ENCODE measurements at regions not wholly inside any gene's neighbourhood (a gene's known extent, or its start where the extent isn't known, plus 50 kb on each side); places are given as distances from the start of the nearest gene placed in this dataset.

DNA sequence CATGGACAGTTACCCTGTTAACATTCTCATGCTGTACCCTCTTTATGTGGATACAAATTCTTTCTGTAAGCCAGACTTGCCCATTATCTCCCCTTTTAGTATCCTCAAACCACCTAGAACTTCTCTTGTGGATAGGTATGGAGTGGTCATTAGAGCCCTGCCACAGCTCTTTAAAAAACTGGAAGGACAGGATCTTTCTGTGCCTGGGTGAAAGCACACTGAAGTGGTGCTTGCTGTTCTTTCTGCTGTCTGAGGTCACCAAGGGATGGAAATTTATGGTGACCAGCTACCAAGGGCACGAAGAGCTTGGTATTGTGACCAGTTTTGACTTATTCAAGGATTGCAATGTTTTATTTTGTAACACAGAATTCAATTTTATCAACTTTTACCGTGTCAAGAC, 344.2 kb downstream of the CBLL2 start:
- Histone ChIP-seq H3K27me3 (replicated peaks; ENCODE audit: control insufficient read depth, insufficient read depth, low read length) (no peaks in the 10 kb centered on the region), H3K4me1 (no peaks in the 10 kb centered on the region), H3K36me3 (ENCODE audit: control insufficient read depth, insufficient read depth, low read length) (no peaks in the 10 kb centered on the region), H3K9me3 (no peaks in the 10 kb centered on the region), H3K4me3 (ENCODE audit: low read depth, low read length) (no peak overlapping the region)
- no peak overlapping the region for H3K27ac Mint-ChIP-seq (ENCODE audit: unreplicated experiment)
- POLR2A ChIA-PET: no interaction called here
- no peak for DNase-seq
- CTCF ChIA-PET: no interaction called here
- no TSS peak for BruUV-seq (replicated peaks)
- intact Hi-C loops (cut with micrococcal nuclease; ENCODE audit: unreplicated experiment): no loop called here
- H3K9me3 Mint-ChIP-seq (ENCODE audit: unreplicated experiment): no peaks in the 10 kb centered on the region
- no peaks in the 10 kb centered on the region for H3K36me3 Mint-ChIP-seq (ENCODE audit: insufficient read depth, unreplicated experiment)
- TF ChIP-seq, protein P1, sequence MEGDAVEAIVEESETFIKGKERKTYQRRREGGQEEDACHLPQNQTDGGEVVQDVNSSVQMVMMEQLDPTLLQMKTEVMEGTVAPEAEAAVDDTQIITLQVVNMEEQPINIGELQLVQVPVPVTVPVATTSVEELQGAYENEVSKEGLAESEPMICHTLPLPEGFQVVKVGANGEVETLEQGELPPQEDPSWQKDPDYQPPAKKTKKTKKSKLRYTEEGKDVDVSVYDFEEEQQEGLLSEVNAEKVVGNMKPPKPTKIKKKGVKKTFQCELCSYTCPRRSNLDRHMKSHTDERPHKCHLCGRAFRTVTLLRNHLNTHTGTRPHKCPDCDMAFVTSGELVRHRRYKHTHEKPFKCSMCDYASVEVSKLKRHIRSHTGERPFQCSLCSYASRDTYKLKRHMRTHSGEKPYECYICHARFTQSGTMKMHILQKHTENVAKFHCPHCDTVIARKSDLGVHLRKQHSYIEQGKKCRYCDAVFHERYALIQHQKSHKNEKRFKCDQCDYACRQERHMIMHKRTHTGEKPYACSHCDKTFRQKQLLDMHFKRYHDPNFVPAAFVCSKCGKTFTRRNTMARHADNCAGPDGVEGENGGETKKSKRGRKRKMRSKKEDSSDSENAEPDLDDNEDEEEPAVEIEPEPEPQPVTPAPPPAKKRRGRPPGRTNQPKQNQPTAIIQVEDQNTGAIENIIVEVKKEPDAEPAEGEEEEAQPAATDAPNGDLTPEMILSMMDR (IDR thresholded peaks at IDR 0.05; ENCODE audit: insufficient read depth in 1 of 2, low read depth in 1 of 2, low read length in 1 of 2, severe bottlenecking in 1 of 2, unreplicated experiment in 1 of 2): no peak
- H3K27me3 Mint-ChIP-seq (ENCODE audit: insufficient read depth, unreplicated experiment): peaks cover 4% of the 10 kb centered on the region
- no peak overlapping the region for H3K4me3 Mint-ChIP-seq (ENCODE audit: unreplicated experiment)
- H3K4me1 Mint-ChIP-seq (ENCODE audit: low read depth, unreplicated experiment): no peaks in the 10 kb centered on the region

DNA sequence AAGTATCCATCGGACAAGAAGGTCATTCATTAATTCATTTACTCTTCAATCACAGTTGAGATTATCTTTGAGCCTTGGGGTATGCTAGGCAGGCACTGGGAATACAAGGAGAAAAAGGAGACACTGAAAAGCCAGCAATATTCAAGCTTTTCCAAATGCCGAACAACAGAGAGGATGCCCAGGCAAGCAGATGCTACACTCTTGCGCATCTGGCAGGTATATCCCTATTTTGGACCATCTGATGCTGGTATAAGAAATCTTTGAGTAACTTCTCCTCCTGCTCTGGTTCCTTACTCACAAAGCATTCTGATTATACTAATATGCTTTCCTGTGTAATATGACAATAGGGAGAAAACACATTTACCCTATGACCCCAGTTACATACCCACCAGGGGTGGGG, 354.9 kb downstream of the CBLL2 start:
- BruUV-seq (replicated peaks): no TSS peak
- POLR2A ChIA-PET: no interaction called here

DNA sequence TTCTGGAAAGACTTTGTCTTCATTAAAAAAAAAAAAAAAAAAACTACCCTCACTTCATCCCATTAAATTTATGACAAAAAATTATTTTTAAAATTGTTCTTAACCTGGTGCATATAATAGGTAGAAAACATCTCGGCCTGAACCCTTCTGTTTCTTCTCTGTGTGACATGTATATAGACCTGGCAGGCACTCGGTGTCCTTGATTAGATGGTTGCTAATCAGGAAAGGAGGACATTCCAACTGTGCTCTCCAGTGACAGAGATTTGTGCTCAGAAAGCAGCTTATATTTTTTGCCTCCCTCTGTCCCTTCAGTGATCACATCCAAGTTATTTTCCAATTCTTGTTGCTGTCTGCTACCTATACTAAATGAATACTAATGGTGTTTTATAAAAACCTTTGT, 355.6 kb downstream of the CBLL2 start:
- peaks cover 2% of the 10 kb centered on the region for H3K27me3 Mint-ChIP-seq (ENCODE audit: insufficient read depth, unreplicated experiment)
- Histone ChIP-seq H3K27me3 (replicated peaks; ENCODE audit: control insufficient read depth, insufficient read depth, low read length) (no peaks in the 10 kb centered on the region), H3K4me1 (no peaks in the 10 kb centered on the region), H3K36me3 (ENCODE audit: control insufficient read depth, insufficient read depth, low read length) (no peaks in the 10 kb centered on the region), H3K4me3 (ENCODE audit: low read depth, low read length) (no peak overlapping the region), H3K9me3 (no peaks in the 10 kb centered on the region)
- CTCF ChIA-PET: no interaction called here
- H3K4me3 Mint-ChIP-seq (ENCODE audit: unreplicated experiment): no peak overlapping the region
- POLR2A ChIA-PET: no interaction called here
- no peaks in the 10 kb centered on the region for H3K36me3 Mint-ChIP-seq (ENCODE audit: insufficient read depth, unreplicated experiment)
- no TSS peak for BruUV-seq (replicated peaks)
- no peak for DNase-seq
- no peaks in the 10 kb centered on the region for H3K9me3 Mint-ChIP-seq (ENCODE audit: unreplicated experiment)
- TF ChIP-seq, protein P1 (IDR thresholded peaks at IDR 0.05; ENCODE audit: insufficient read depth in 1 of 2, low read depth in 1 of 2, low read length in 1 of 2, severe bottlenecking in 1 of 2, unreplicated experiment in 1 of 2): no peak
- H3K4me1 Mint-ChIP-seq (ENCODE audit: low read depth, unreplicated experiment): no peaks in the 10 kb centered on the region
- no peak overlapping the region for H3K27ac Mint-ChIP-seq (ENCODE audit: unreplicated experiment)
- intact Hi-C loops (cut with micrococcal nuclease; ENCODE audit: unreplicated experiment): no loop called here

More for the DNA sequence above, 354.9 kb downstream of the CBLL2 start:
- Mint-ChIP-seq H3K9me3 (ENCODE audit: unreplicated experiment) (no peaks in the 10 kb centered on the region), H3K27me3 (ENCODE audit: insufficient read depth, unreplicated experiment) (peaks cover 2% of the 10 kb centered on the region), H3K4me3 (ENCODE audit: unreplicated experiment) (no peak overlapping the region), H3K27ac (ENCODE audit: unreplicated experiment) (no peak overlapping the region), H3K4me1 (ENCODE audit: low read depth, unreplicated experiment) (no peaks in the 10 kb centered on the region), H3K36me3 (ENCODE audit: insufficient read depth, unreplicated experiment) (no peaks in the 10 kb centered on the region)
- CTCF ChIA-PET: no interaction called here
- Histone ChIP-seq H3K9me3 (no peaks in the 10 kb centered on the region), H3K4me3 (ENCODE audit: low read depth, low read length) (no peak overlapping the region), H3K36me3 (ENCODE audit: control insufficient read depth, insufficient read depth, low read length) (no peaks in the 10 kb centered on the region), H3K27me3 (replicated peaks; ENCODE audit: control insufficient read depth, insufficient read depth, low read length) (no peaks in the 10 kb centered on the region), H3K4me1 (no peaks in the 10 kb centered on the region)
- intact Hi-C loops (cut with micrococcal nuclease; ENCODE audit: unreplicated experiment): no loop called here
- no peak for DNase-seq
- TF ChIP-seq, protein P1 (IDR thresholded peaks at IDR 0.05; ENCODE audit: insufficient read depth in 1 of 2, low read depth in 1 of 2, low read length in 1 of 2, severe bottlenecking in 1 of 2, unreplicated experiment in 1 of 2): no peak

Data from Caco-2 (cell line).